ENCODE measurements at regions not wholly inside any gene's neighbourhood (a gene's known extent, or its start where the extent isn't known, plus 50 kb on each side); places are given as distances from the start of the nearest gene placed in this dataset.

- no peak overlapping the region for H3K4me3 Mint-ChIP-seq
- H3K27me3 Mint-ChIP-seq, result peaks cover 69% of the 10 kb centered on the region
- H3K4me1 Mint-ChIP-seq, result peaks cover 2% of the 10 kb centered on the region
- no peaks in the 10 kb centered on the region for H3K36me3 Mint-ChIP-seq
- no peaks in the 10 kb centered on the region for H3K9me3 Mint-ChIP-seq
- DNase-seq, result no peak
- no peak overlapping the region for H3K27ac Mint-ChIP-seq
Measured at GRCh38 chr2:45166229-45166890, 157.1 kb upstream of the SIX2 start.

- Mint-ChIP-seq H3K9me3 (no peaks in the 10 kb centered on the region), H3K4me1 (no peaks in the 10 kb centered on the region), H3K4me3 (no peak overlapping the region), H3K27me3 (peaks cover 61% of the 10 kb centered on the region), H3K27ac (no peak overlapping the region), H3K36me3 (no peaks in the 10 kb centered on the region)
- DNase-seq, result no peak
Measured at GRCh38 chr2:45162711-45163110, 153.5 kb upstream of the SIX2 start.

GRCh38 chr2:45156605-45157004 lies 147.4 kb upstream of the SIX2 start:
- Mint-ChIP-seq H3K4me3 (no peak overlapping the region), H3K27ac (no peak overlapping the region), H3K4me1 (no peaks in the 10 kb centered on the region), H3K9me3 (no peaks in the 10 kb centered on the region), H3K27me3 (peaks cover 26% of the 10 kb centered on the region), H3K36me3 (no peaks in the 10 kb centered on the region)
- no peak for DNase-seq

GRCh38 chr2:45154606-45155155 lies 145.4 kb upstream of the SIX2 start:
- Mint-ChIP-seq H3K27me3 (peaks cover 19% of the 10 kb centered on the region), H3K4me3 (no peak overlapping the region), H3K9me3 (no peaks in the 10 kb centered on the region), H3K36me3 (no peaks in the 10 kb centered on the region), H3K27ac (no peak overlapping the region), H3K4me1 (no peaks in the 10 kb centered on the region)
- DNase-seq, result no peak

GRCh38 chr2:45154144-45154543 lies 144.9 kb upstream of the SIX2 start:
- H3K36me3 Mint-ChIP-seq, result no peaks in the 10 kb centered on the region
- DNase-seq, result no peak
- H3K27me3 Mint-ChIP-seq, result peaks cover 16% of the 10 kb centered on the region
- no peak overlapping the region for H3K4me3 Mint-ChIP-seq
- no peaks in the 10 kb centered on the region for H3K9me3 Mint-ChIP-seq
- H3K27ac Mint-ChIP-seq, result no peak overlapping the region
- H3K4me1 Mint-ChIP-seq, result no peaks in the 10 kb centered on the region

GRCh38 chr2:45153121-45153520 lies 143.9 kb upstream of the SIX2 start:
- Mint-ChIP-seq H3K4me1 (no peaks in the 10 kb centered on the region), H3K27me3 (peaks cover 15% of the 10 kb centered on the region), H3K4me3 (no peak overlapping the region), H3K36me3 (no peaks in the 10 kb centered on the region), H3K27ac (no peak overlapping the region), H3K9me3 (no peaks in the 10 kb centered on the region)
- DNase-seq, result no peak

- H3K27me3 Mint-ChIP-seq, result peaks cover 14% of the 10 kb centered on the region
- DNase-seq, result no peak
- no peaks in the 10 kb centered on the region for H3K9me3 Mint-ChIP-seq
- H3K36me3 Mint-ChIP-seq, result no peaks in the 10 kb centered on the region
- H3K4me1 Mint-ChIP-seq, result no peaks in the 10 kb centered on the region
- H3K4me3 Mint-ChIP-seq, result no peak overlapping the region
- H3K27ac Mint-ChIP-seq, result no peak overlapping the region
Measured at GRCh38 chr2:45152691-45153090, 143.4 kb upstream of the SIX2 start.

GRCh38 chr2:45145073-45145899 lies 136.0 kb upstream of the SIX2 start:
- H3K4me1 Mint-ChIP-seq, result no peaks in the 10 kb centered on the region
- H3K36me3 Mint-ChIP-seq, result no peaks in the 10 kb centered on the region
- no peak for DNase-seq
- peaks cover 58% of the 10 kb centered on the region for H3K27me3 Mint-ChIP-seq
- peaks cover 4% of the 10 kb centered on the region for H3K9me3 Mint-ChIP-seq
- H3K4me3 Mint-ChIP-seq, result no peak overlapping the region
- H3K27ac Mint-ChIP-seq, result no peak overlapping the region

GRCh38 chr2:45141883-45142866 lies 132.9 kb upstream of the SIX2 start:
- H3K4me1 Mint-ChIP-seq, result no peaks in the 10 kb centered on the region
- H3K27ac Mint-ChIP-seq, result no peak overlapping the region
- H3K27me3 Mint-ChIP-seq, result peaks cover 48% of the 10 kb centered on the region
- peaks cover 4% of the 10 kb centered on the region for H3K9me3 Mint-ChIP-seq
- no peak overlapping the region for H3K4me3 Mint-ChIP-seq
- no peaks in the 10 kb centered on the region for H3K36me3 Mint-ChIP-seq
- DNase-seq, result no peak

GRCh38 chr2:45140675-45141074 lies 131.4 kb upstream of the SIX2 start:
- Mint-ChIP-seq H3K36me3 (no peaks in the 10 kb centered on the region), H3K9me3 (peaks cover under 1% of the 10 kb centered on the region), H3K4me3 (no peak overlapping the region), H3K27me3 (peaks cover 42% of the 10 kb centered on the region), H3K27ac (no peak overlapping the region), H3K4me1 (no peaks in the 10 kb centered on the region)
- no peak for DNase-seq

GRCh38 chr2:45138904-45139303 lies 129.7 kb upstream of the SIX2 start:
- Mint-ChIP-seq H3K27ac (no peak overlapping the region), H3K4me1 (peaks cover 3% of the 10 kb centered on the region), H3K27me3 (peaks cover 27% of the 10 kb centered on the region), H3K36me3 (no peaks in the 10 kb centered on the region), H3K9me3 (no peaks in the 10 kb centered on the region), H3K4me3 (no peak overlapping the region)
- no peak for DNase-seq

GRCh38 chr2:45137966-45138695 lies 128.9 kb upstream of the SIX2 start:
- peaks cover 3% of the 10 kb centered on the region for H3K4me1 Mint-ChIP-seq
- no peaks in the 10 kb centered on the region for H3K9me3 Mint-ChIP-seq
- peaks cover 20% of the 10 kb centered on the region for H3K27me3 Mint-ChIP-seq
- no peak overlapping the region for H3K27ac Mint-ChIP-seq
- DNase-seq, result no peak
- H3K36me3 Mint-ChIP-seq, result no peaks in the 10 kb centered on the region
- no peak overlapping the region for H3K4me3 Mint-ChIP-seq

GRCh38 chr2:45134726-45135125 lies 125.5 kb upstream of the SIX2 start:
- H3K27ac Mint-ChIP-seq, result no peak overlapping the region
- H3K4me1 Mint-ChIP-seq, result peaks cover 3% of the 10 kb centered on the region
- no peaks in the 10 kb centered on the region for H3K9me3 Mint-ChIP-seq
- DNase-seq, result no peak
- no peak overlapping the region for H3K4me3 Mint-ChIP-seq
- H3K36me3 Mint-ChIP-seq, result no peaks in the 10 kb centered on the region
- H3K27me3 Mint-ChIP-seq, result peaks cover 6% of the 10 kb centered on the region

- no peaks in the 10 kb centered on the region for H3K9me3 Mint-ChIP-seq
- no peak for DNase-seq
- H3K36me3 Mint-ChIP-seq, result no peaks in the 10 kb centered on the region
- no peak overlapping the region for H3K27ac Mint-ChIP-seq
- no peak overlapping the region for H3K4me3 Mint-ChIP-seq
- peaks cover 3% of the 10 kb centered on the region for H3K4me1 Mint-ChIP-seq
- peaks cover 6% of the 10 kb centered on the region for H3K27me3 Mint-ChIP-seq
Measured at GRCh38 chr2:45134014-45134413, 124.8 kb upstream of the SIX2 start.

Measured in activated naive CD8-positive, alpha-beta T cell treated with anti-CD3 and anti-CD28 coated beads for 36 hours (primary cell).